NCI-H345 (cell line): ENCODE measurements at regions not wholly inside any gene's neighbourhood (a gene's known extent, or its start where the extent isn't known, plus 50 kb on each side); places are given as distances from the start of the nearest gene placed in this dataset.

ENCODE experiments used
- DNase-seq: peaks from one replicate; lab custom pipeline; 2025; lab: John Stamatoyannopoulos, UW

DNA sequence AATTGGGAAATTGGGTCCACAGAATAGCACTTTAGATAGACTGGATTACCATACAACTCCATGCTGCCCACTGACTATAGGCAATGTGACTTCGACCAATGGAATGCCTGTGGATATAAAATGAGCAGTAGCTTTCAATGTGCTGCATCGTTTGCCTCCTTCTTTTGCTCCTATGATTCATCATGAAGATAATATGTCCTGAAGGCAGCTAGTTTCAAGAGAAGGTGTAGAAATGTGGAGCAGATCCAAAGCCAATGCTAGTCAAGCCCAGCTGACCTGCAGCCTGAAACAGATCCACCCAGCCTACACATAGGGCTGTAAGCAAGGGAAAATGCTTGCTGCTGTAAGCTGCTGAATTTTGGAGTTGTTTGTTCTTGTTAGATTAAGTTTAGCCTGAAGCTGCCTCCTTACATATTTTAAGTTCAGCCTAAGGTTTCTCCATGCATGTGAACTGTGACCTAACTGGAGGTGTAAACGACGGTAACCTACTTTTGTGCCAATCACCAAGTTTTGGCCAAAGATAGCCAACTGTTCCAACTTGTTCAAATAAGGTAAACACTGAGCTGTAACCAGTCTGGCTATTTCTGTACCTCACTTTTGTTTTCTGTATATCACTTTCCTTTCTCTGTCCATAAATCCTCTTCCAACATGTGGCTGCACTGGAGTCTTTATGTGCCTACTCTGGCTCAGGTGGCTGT, 169.1 kb upstream of the AVPR1A start:
- no peak for DNase-seq

DNA sequence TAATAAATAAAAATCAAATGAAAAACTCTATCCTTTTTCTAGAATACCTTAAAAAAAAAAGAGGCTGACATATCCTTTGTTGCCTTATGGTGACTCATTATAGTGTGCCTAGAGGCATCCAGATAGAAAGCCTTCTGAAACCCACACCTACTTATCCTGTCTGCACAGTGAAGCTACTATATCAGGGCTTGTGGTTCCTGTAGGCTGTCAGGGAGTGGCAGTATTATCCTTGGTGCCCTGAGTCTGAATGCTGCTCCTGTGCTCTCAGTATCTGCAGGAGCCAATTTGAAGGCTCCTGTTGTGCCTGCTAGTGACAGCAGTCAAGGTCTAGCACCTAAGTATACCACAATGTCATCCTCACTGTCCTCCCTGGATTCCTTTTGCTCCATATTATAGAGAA, 168.4 kb upstream of the AVPR1A start:
- peak; percentile 4 for DNase-seq

DNA sequence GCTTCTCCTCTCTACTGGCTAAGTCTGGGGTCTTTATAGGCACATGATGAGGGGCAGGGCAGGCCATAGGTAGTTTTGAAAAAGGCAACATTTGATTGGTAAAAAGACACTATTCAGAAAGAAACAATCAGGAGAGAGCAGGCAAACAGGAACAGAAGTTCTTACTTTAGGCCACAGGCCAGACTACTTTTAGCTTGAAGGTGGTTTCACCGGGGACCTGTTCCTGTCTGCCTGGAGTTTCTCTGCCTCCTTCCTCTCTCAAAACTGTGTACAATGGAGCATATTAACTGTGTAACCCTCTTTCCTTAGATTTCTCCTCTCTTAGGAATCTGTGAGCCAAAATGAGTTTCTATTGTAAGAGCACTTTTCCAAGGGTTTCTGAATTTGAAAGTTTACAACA, 167.9 kb upstream of the AVPR1A start:
- DNase-seq = no peak

DNA sequence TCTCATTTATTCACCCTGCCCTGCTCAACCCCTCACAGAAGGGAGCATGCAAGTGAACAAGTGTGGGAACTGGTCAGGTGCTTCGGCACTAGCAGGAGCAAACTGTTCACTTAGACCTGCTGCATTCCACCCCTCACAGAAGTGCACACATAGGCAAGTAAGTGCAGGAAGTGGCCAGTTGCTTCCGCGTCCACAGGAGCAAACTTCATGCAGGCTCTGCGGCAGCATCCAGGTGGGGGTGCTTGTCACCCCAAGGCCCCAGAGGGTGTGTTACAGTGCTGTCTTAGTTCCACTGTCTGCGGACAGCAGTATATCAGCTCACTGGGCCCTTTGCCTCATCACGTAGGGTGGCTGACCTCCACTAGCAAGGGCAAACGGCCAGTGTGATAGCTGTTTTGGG, 167.3 kb upstream of the AVPR1A start:
- DNase-seq = no peak

DNA sequence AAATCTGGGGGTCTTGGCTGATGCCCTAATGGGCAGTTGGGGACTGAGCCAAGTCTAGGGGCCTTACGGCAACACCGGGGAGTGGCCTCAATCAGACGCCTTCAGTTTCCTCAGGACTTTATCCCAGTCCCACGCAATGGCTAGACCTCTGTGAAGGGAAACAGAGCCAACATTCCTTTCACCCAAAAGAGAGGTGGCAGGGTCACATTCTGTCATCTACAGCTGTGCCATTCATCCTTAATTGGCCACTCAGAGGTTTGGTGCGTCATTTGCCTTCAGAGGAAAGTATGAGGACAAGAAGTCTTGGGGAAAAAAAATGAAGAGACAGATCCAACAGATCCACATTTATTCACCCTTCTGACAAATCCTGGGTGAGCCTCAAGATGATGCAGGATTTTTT, 166.9 kb upstream of the AVPR1A start:
- DNase-seq = no peak

DNA sequence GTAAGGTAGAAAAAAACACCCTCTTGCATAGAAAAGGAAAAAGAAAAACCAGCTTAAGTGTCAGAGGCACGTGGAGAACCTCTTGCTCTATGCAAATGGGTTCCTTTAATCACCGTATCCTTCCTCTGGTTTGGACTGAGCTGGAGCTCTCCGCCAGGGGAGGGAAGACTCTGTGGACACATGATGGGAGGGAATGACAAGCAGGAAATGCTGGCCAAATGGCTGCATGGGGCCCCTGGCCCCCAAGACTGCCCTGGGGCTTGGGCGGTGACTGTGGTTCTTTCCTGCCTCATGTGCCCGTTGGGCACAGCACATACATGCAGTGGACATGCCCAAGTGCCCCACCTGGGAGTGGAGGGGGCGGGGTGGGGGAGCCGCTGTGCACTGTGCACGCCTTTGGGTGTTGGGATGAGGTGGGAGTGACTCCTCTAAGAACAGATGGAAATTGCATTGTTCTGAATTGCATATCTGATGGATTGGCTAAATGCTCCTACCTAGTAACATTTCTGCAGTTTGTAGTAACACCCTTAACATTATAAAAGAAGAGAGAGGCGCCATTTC, 166.4 kb upstream of the AVPR1A start:
- DNase-seq = no peak

DNA sequence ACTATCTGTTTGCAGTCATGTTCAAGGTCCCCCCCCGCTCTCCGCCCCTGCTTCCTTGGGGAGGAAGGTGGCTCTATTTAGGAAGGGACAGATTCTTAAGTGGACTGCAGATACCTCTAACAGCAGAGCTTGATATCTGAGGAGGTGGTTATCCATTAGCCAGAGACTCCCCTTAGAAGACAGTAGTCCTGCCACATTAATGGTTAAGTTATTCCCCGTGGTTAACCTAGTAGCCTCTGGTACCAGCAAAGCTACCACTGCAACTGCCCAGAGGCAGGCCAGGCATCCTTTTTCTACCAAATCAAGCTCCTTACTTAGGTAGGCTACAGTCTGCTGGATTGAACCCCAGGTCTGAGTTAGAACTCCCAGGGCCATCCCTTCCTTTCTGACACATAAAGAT, 162.1 kb upstream of the AVPR1A start:
- no peak for DNase-seq

DNA sequence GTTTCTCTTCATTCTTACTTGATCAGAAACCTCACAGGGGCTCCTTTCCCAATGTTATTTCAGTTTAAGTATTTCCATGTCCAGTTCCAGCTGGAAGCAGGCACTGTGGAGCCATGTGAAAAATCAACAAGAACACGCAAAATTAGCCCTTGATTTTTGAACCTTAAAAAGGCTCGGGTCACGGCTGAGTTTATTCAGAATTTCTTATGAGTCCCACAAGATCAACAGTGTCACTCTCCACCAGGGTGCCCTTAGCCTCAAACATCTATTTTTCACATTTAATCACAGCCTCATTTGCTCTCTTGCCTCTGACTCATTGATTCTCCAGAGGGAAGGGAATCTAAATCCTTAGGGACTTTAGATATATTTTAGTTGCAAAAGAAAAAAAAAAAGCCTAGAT, 157.7 kb upstream of the AVPR1A start:
- no peak for DNase-seq

DNA sequence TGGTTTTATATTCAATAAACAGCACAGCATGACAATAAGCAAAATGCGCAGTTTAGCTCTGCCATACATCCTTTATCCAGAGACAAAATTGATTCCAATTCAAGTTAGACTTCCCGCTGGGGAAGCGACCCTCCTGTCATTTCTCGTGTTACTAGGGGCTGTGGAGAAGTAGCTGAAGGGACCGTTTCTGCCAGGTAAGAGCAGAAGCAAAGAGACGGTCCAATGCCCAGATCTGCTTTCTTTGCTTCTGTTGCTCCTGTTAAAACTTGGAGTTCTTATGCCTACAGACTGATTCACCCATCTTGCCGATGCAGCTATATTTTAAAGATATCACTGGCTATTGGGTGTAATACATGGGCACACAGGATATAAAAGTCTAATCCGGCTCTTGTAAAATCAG, 156.8 kb upstream of the AVPR1A start:
- no peak for DNase-seq

DNA sequence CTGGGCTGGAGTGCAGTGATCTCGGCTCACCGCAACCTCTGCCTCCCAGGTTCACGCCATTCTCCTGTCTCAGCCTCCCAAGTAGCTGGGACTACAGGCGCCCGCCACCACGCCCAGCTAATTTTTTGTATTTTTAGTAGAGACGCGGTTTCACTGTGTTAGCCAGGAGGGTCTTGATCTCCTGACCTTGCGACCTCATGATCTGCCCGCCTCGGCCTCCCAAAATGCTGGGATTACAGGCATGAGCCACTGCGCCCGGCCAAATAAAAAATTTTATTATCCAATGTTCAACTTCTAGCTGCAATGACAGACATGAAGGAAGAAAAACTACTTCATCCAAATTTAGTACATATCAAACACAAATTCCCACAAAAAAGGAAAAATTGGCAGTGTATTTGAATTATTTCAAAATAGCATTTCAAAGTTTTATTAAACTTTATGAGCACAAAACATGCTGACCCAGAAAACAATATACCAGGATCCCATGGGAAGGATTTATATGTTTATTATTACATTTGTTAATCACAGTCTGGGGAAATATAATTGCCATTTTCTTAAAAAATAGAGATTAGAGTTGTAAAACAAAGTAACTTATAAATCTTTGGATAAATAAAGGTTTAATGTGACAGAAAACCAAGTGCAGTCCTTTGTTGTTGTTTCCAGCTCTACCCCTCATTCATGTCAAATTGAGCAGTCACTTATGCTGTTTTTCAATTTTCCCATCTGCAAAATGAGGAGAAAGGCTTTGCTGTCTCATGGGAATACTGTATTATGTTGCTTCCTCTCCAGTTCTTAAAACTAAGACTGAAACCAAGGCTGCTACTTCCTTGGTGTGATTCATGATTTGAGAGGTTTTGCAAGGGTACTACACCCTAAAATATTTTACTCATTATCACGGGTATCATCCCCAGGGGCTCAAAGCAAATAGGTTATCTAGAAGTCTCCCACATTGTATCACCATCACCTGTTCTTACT, 155.2 kb upstream of the AVPR1A start:
- no peak for DNase-seq

DNA sequence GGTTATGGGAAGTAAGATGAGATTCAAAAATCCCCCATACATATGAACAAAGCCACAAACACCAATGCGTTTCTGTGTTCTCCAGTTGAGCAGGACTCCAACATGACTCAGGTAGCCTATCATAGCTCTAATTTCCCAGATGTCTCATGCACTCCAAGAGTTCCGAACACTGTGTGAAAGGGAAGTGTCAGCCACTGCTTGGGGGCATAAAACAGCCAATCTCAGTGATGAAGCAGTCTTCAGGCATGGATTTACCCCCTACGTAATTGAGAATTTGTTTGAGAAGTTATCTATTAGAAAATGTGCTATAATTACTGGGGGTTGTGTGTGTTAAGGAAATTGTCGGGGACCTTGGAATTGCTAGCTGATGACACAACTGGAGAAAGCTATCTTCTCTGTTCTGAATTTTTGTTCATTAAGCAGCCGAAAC, 153.9 kb upstream of the AVPR1A start:
- no peak for DNase-seq

DNA sequence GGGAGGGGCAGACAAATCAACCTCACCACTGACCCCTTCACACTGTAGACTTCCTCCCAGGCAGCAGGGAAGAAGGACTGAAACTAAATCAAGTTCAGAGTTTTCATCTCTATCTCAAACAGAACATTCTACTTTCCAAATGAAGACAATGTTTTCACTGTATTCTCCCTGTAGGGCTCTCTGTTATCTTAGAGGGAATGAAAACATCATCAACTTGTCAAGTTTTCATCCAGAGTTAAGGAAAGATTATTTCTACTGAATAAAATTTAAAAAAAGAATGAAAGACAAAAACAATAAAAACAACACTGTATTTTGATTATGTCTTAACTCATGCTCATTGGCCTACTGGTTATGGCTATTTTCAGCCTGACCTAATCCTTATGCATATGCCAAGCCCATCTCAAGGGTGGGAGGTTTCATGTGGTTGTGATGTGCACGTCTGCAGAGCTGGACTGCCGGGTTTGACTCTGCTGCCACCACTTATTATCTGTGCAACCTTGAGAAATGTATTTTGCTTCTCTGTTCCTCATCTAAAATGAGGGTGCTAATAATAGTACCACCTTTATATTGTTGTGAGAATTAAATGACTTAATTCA, 152.0 kb upstream of the AVPR1A start:
- DNase-seq = no peak

DNA sequence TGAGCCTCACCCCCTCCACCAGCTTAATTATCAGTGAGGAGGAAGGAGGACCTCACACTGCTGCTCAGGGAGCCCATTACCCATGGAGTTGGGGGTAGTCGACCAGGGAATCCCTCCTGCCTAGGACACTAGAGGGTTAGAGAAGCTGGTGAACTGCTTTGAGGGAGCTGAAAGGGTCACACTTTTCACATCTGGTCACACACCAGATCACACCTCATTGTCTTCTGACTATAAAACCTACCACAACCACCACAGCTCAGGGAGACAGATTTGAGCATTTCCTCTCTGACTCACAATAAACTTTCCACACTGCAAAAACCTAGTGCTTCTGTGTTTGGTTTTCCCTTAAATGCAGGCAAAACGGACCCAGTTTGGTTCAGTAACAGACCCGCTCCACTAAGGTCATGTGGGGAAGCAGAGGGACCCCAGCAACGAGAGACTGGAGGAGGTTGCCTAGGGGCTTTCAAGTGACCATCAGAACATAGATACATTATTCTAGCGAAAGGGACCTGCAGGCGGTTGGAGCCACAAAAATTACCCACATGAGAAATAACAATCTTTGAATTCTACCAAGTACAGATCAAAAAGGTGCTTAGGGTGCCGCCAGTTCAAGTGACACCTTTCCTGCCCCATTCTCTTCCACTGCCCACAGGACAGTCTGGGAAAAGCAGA, 151.4 kb upstream of the AVPR1A start:
- no peak for DNase-seq

DNA sequence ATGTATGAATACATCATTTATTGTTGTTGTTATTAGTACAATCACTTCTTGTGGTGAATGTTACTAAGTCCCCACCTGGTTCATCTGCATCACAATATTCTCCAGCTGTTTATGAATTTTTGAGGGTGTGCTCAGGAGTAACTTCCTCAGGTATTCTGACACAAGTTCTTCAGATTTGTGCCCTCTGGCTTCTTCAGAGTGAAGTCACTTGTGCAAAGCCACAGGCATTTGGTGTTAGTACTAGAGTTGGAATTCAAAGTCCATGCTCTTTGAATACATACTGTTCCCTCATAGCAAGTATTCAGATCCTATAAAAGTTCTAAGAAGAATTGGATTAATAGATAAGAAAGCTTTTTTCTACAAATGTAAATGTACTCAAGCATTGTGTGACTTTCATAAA, 150.3 kb upstream of the AVPR1A start:
- DNase-seq = no peak

DNA sequence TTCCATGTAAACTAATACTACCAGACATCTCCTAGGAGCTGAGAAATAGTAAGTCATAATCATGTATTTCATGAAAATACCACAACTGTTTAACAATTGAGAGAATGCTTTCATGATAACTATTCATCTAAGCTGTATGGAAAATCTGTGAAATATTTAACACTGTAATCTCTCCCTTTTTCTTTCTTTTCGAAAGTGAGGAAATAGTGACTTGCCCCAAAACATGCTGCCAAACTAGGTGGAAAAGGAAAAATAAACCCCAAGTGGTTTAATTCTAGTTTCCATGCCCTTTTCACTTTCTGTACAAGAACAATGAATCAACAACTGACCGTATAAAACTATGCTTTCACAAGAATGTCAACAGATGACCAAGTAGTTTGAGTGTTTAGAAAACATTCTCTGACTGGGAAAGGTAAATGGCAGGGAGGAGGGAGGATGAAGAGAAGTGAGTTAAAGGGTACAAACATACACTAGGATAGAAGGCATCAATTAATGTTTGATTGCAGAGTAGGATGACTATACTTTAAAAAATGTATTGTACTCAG, 147.5 kb upstream of the AVPR1A start:
- no peak for DNase-seq

DNA sequence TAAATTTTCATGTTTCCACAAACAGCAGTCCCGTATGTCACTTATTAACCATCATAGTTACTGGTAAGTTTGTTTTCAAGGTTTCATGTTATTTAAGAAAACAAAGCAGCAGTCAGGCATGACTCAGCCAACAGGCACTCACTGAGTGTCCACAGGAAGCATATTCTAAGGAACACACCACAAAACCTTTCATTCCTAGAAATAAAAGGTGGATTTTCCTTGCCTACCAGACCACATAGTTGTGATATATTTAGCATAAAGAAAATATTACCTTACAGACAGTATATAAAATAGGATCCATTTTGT, 143.3 kb upstream of the AVPR1A start:
- no peak for DNase-seq

DNA sequence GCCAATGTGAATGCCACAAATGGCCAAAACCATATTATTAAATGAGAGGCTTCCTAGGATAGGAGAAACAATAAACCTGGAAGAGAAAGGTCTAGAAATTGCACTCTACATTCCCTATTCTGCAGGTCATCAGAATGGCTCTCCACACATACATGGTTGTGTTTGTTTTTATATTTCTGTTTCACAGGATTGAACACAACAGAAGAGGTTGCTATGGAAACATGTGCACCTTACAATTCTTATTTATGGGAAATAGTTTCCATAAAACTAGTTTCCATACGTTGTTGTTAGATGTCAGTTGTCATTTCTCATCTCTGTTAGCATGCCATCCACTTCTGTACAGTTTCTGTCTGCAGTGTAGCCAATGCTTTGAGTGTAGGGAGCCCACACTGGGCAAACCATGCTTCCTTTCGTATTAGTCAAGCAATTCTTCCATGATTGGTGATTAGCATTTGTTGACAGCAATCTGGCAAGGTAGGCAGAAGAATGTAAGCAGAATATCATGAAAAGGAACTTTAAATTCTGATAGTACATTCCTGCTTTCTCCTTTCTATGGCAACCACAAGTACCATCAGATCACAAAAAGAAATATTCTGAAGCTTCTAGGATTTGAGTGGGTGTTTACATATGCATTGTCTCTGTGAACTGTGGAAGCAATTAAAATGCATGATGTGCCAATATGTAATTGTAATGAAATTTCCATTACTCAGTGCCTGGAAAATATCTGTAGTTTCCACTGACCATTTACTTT, 141.6 kb upstream of the AVPR1A start:
- no peak for DNase-seq

DNA sequence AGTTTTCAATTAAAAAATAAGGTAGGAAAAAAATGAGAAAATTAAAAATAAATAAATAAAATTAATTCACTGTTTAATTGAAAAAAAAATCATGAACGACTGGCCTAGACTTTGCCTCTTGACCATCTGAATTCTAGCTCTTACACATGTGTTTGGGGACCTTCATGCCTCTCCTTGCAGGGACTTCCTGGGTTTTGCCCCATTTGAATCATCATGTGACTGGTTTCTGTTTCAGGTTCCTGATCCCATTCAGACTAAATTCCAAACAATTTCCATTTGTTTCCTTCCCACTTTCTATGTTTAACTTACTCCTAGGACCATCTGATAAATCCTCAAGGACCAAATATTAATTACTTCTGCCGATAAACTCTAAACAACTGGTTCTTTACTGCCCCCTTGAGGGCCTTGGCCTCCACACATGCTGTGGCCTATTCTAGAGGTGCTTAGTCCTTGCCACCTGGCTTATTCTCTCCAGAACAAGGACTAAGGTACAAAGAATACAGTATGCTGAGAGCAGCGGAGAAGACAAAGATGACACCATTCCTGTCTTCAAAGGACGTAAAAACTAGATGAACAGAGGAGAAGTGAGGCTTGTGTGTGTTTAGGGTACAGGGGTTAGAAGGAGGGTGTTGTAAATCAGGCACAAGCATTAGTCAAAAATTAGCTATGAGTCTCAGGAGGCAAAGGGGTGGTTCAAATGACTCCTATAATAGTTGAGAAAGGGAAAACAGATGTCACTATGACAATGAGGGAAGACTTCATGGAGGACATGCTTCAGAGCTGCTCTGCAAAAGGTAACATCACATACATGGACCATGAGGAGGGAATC, 125.8 kb upstream of the AVPR1A start:
- DNase-seq = peak; percentile 73

DNA sequence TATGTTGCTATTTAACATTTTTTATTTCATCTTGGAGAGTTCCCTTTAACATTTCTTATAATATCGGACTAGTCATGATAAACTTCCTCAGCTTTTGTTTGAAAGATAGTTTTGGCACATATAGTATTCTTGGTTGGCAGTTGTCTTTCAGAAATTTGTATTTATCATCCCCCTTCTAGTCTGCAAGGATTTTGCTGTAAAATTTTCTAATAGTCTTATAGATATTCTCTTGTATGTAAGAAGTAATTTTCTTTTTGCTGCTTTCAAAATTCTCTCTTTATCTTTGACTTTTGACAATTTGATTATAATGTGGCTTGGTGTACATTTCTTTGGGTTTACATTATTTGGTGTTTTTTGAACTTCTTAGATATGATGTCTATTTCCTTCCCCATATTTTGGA, 116.0 kb upstream of the AVPR1A start:
- DNase-seq = no peak

DNA sequence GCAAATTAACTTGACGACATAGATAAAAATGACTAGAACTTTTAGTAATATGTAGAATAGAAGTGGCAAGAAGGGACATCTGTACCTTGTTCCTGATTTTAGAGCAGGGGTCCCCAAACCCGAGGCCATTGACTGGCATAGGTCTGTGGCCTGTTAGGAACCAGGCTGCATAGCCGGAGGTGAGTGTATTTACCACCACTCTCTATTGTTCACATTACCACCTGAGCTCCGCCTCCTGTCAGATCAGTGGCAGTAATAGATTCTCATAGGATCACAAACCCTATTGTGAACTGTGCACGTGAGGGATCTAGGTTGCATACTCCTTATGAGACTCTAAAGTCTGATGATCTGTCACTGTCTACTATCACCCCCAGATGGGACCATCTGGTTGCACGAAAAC, 113.6 kb upstream of the AVPR1A start:
- DNase-seq = no peak
